H9 (cell line): ENCODE measurements at regions not wholly inside any gene's neighbourhood (a gene's known extent, or its start where the extent isn't known, plus 50 kb on each side); places are given as distances from the start of the nearest gene placed in this dataset.

Experiments
- DNase-seq: peaks from one replicate; pipeline ENCODE4 v3.0.0-alpha.2; 2017
- H2AFZ ChIP-seq: one replicate; pipeline ENCODE4 v1.6.1; 2013; ENCODE audit warnings: mild to moderate bottlenecking, low read length, control low read depth, moderate library complexity
- H2AK5ac ChIP-seq: 2 replicates; pipeline ENCODE4 v1.6.1; 2013; ENCODE audit warnings: low read length, control low read depth, mixed read lengths; ENCODE audit not compliant: insufficient read length
- H2BK120ac ChIP-seq: one replicate; pipeline ENCODE4 v1.6.1; 2013; ENCODE audit warnings: low read depth, mild to moderate bottlenecking, low read length, control low read depth, inconsistent platforms; ENCODE audit not compliant: poor library complexity, severe bottlenecking
- H2BK12ac ChIP-seq: 2 replicates; pipeline ENCODE4 v1.6.1; 2013; ENCODE audit warnings: low read length, control low read depth, mixed read lengths, low read depth; ENCODE audit not compliant: insufficient read length
- H2BK15ac ChIP-seq: 2 replicates; pipeline ENCODE4 v1.6.1; 2013; ENCODE audit warnings: low read depth, low read length, control low read depth
- H2BK20ac ChIP-seq: one replicate; pipeline ENCODE4 v1.6.1; 2013; ENCODE audit warnings: low read depth, mild to moderate bottlenecking, low read length, control low read depth, inconsistent platforms; ENCODE audit not compliant: poor library complexity, severe bottlenecking
- H2BK5ac ChIP-seq: 2 replicates; pipeline ENCODE4 v1.6.1; 2013; ENCODE audit warnings: low read length, control low read depth, mixed read lengths; ENCODE audit not compliant: insufficient read length
- H3K14ac ChIP-seq: 2 replicates; pipeline ENCODE4 v1.6.1; 2013; ENCODE audit warnings: low read length, control low read depth; ENCODE audit not compliant: insufficient read depth
- H3K18ac ChIP-seq: 2 replicates; pipeline ENCODE4 v1.6.1; 2013; ENCODE audit warnings: low read depth, mild to moderate bottlenecking, mixed read lengths, low read length, control low read depth; ENCODE audit not compliant: insufficient read length
- H3K23ac ChIP-seq: 2 replicates; pipeline ENCODE4 v1.6.1; 2013; ENCODE audit warnings: low read length, control low read depth, mixed read lengths, low read depth; ENCODE audit not compliant: insufficient read length
- H3K23me2 ChIP-seq: 2 replicates; pipeline ENCODE4 v1.6.1; 2013; ENCODE audit warnings: low read depth, mild to moderate bottlenecking, mixed read lengths, low read length, control low read depth; ENCODE audit not compliant: insufficient read length, poor library complexity, severe bottlenecking
- H3K27ac ChIP-seq: 2 replicates; pipeline ENCODE4 v1.5.1; 2013; ENCODE audit warnings: low read length, control low read depth, mixed read lengths, low read depth; ENCODE audit not compliant: insufficient read length
- H3K27me3 ChIP-seq: 2 replicates; pipeline ENCODE4 v1.6.1; 2013; ENCODE audit warnings: low read length, control low read depth, inconsistent platforms; ENCODE audit not compliant: insufficient read depth
- H3K4ac ChIP-seq: 2 replicates; pipeline ENCODE4 v1.6.1; 2013; ENCODE audit warnings: low read depth, mild to moderate bottlenecking, control low read depth, inconsistent platforms, low read length, moderate library complexity
- H3K4me1 ChIP-seq: 2 replicates; pipeline ENCODE4 v1.6.1; 2013; ENCODE audit warnings: low read length, control low read depth, inconsistent platforms; ENCODE audit not compliant: insufficient read depth
- H3K4me2 ChIP-seq: 2 replicates; pipeline ENCODE4 v1.6.1; 2013; ENCODE audit warnings: low read length, control low read depth, mixed read lengths; ENCODE audit not compliant: insufficient read length, insufficient read depth
- H3K56ac ChIP-seq: 2 replicates; pipeline ENCODE4 v1.6.1; 2013; ENCODE audit warnings: low read depth, mild to moderate bottlenecking, mixed read lengths, low read length, control low read depth; ENCODE audit not compliant: insufficient read length
- H3K79me1 ChIP-seq: 2 replicates; pipeline ENCODE4 v1.6.1; 2013; ENCODE audit warnings: low read depth, mild to moderate bottlenecking, moderate library complexity, low read length, control low read depth, inconsistent platforms; ENCODE audit not compliant: insufficient read depth, poor library complexity, severe bottlenecking
- H3K79me2 ChIP-seq: 2 replicates; pipeline ENCODE4 v1.6.1; 2013; ENCODE audit warnings: low read length, control low read depth, inconsistent platforms; ENCODE audit not compliant: insufficient read depth
- H3K9ac ChIP-seq: 2 replicates; pipeline ENCODE4 v1.6.1; 2013; ENCODE audit warnings: low read length, control low read depth, mixed read lengths; ENCODE audit not compliant: insufficient read length; ENCODE audit errors: extremely low read depth
- H3K9me3 ChIP-seq: one replicate; pipeline ENCODE4 v1.6.1; 2013; ENCODE audit warnings: low read depth, low read length, inconsistent platforms; ENCODE audit not compliant: control insufficient read depth
- H3T11ph ChIP-seq: one replicate; pipeline ENCODE4 v1.6.1; 2013; ENCODE audit warnings: mild to moderate bottlenecking, low read length, control low read depth, inconsistent platforms
- H4K20me1 ChIP-seq: one replicate; pipeline ENCODE4 v1.6.1; 2013; ENCODE audit not compliant: control insufficient read depth, insufficient read length, insufficient read depth
- H4K5ac ChIP-seq: 2 replicates; pipeline ENCODE4 v1.6.1; 2013; ENCODE audit warnings: low read depth, mild to moderate bottlenecking, mixed read lengths, low read length, control low read depth; ENCODE audit not compliant: insufficient read length
- H4K8ac ChIP-seq: replicated peaks from 2 replicates; pipeline ENCODE4 v1.6.1; 2013; ENCODE audit warnings: low read length, control low read depth, mixed read lengths, low read depth; ENCODE audit not compliant: insufficient read length
- H4K91ac ChIP-seq: 2 replicates; pipeline ENCODE4 v1.6.1; 2013; ENCODE audit warnings: low read depth, mild to moderate bottlenecking, moderate library complexity, mixed read lengths, low read length, control low read depth; ENCODE audit not compliant: insufficient read length
- H3K27ac Mint-ChIP-seq, 3 experiments: 2 replicates in 2 of 3; 3 replicates in 1 of 3; pipeline ENCODE4 v1.8.0; 2020 to 2021; ENCODE audit warnings: mixed read lengths in 3 of 3, mild to moderate bottlenecking in 1 of 3, moderate library complexity in 1 of 3
- H3K27me3 Mint-ChIP-seq: 2 replicates; pipeline ENCODE4 v1.8.0; 2021; ENCODE audit warnings: low read depth, mild to moderate bottlenecking, moderate library complexity, mixed read lengths
- H3K36me3 Mint-ChIP-seq, 3 experiments: 2 replicates in 2 of 3; 3 replicates in 1 of 3; pipeline ENCODE4 v1.8.0; 2020 to 2021; ENCODE audit warnings: low read depth in 3 of 3, mixed read lengths in 3 of 3; ENCODE audit not compliant: insufficient read depth in 1 of 3
- H3K4me1 Mint-ChIP-seq, 2 experiments: 2 replicates each; pipeline ENCODE4 v1.8.0; 2020; ENCODE audit warnings: mixed read lengths in 2 of 2
- H3K4me3 Mint-ChIP-seq, 2 experiments: 2 replicates in 1 of 2; 3 replicates in 1 of 2; pipeline ENCODE4 v1.8.0; 2020 to 2021; ENCODE audit warnings: mild to moderate bottlenecking in 2 of 2, mixed read lengths in 2 of 2, moderate library complexity in 1 of 2
- H3K9me3 Mint-ChIP-seq, 2 experiments: 2 replicates in 1 of 2; 3 replicates in 1 of 2; pipeline ENCODE4 v1.8.0; 2020; ENCODE audit warnings: mild to moderate bottlenecking in 2 of 2, mixed read lengths in 2 of 2, moderate library complexity in 1 of 2
- WGBS: extraction: QIAGEN DNeasy Blood & Tissue Kit; methylation state at CpG from one replicate; pipeline ENCODE4 v1.1.7; 2013; ENCODE audit warnings: missing lambda C conversion rate, low lambda C conversion rate, mixed read lengths; ENCODE audit not compliant: insufficient read length; ENCODE audit errors: extremely low coverage; 5-methylcytosine and 5-hydroxymethylcytosine counted together
- TF ChIP-seq, protein P1 (sequence below): fragments of 200-600 bp; sonication (generic); conservative IDR thresholded peaks from 3 replicates; pipeline ENCODE4 v1.8.0; 2021; ENCODE audit warnings: antibody characterized with exemption, mild to moderate bottlenecking

DNA sequence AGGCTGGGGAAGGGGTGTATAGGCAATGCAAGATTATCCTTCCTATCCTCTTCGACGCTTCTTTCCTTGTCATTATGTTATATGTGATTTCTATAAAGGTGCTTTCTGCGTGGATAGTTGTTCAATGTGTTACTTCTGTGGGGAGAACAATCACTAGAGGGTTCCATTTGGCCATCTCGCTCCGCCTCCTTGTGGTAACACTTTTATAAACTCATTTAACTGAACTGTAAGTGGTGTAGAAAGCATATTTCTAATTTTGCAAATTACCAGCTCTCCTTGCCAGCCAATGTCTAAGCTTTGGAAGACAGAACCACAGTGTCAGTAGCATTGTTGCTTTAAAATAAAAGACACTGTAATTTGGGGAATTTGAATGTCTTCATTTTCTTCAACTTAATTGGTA lies 1093.7 kb upstream of the MIR17HG start:
- Mint-ChIP-seq H3K27me3 (no peaks in the 10 kb centered on the region), H3K27ac (no peak overlapping the region), H3K4me3 (no peak overlapping the region), H3K4me1 (peaks cover 7% of the 10 kb centered on the region in 2 experiments), H3K36me3 (peaks cover 0 to 5% (median 4%) of the 10 kb centered on the region in 3 experiments; a peak in 3 of 7 replicates), H3K9me3 (peaks cover 0 to 4% of the 10 kb centered on the region in 2 experiments; a peak in 1 of 5 replicates)
- no peak overlapping the region for H2AFZ ChIP-seq
- H3K23me2 ChIP-seq: no peaks in the 10 kb centered on the region
- H4K8ac ChIP-seq: no peak overlapping the region
- WGBS: no CpG with 5 or more reads among the region's 5 CpGs
- no peak overlapping the region for H3K27ac ChIP-seq
- H4K5ac ChIP-seq: no peak overlapping the region
- TF ChIP-seq, protein P1, sequence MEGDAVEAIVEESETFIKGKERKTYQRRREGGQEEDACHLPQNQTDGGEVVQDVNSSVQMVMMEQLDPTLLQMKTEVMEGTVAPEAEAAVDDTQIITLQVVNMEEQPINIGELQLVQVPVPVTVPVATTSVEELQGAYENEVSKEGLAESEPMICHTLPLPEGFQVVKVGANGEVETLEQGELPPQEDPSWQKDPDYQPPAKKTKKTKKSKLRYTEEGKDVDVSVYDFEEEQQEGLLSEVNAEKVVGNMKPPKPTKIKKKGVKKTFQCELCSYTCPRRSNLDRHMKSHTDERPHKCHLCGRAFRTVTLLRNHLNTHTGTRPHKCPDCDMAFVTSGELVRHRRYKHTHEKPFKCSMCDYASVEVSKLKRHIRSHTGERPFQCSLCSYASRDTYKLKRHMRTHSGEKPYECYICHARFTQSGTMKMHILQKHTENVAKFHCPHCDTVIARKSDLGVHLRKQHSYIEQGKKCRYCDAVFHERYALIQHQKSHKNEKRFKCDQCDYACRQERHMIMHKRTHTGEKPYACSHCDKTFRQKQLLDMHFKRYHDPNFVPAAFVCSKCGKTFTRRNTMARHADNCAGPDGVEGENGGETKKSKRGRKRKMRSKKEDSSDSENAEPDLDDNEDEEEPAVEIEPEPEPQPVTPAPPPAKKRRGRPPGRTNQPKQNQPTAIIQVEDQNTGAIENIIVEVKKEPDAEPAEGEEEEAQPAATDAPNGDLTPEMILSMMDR: 0 out of 3 replicates have a peak, but pooled peaks have one; percentile 21
- no peak overlapping the region for H3K9ac ChIP-seq
- H4K20me1 ChIP-seq: no peaks in the 10 kb centered on the region
- no peak overlapping the region for H2BK5ac ChIP-seq
- H2BK120ac ChIP-seq: no peak overlapping the region
- H3K56ac ChIP-seq: no peak overlapping the region
- no peak overlapping the region for H2AK5ac ChIP-seq
- H2BK20ac ChIP-seq: no peak overlapping the region
- no peak overlapping the region for H3K4ac ChIP-seq
- H3K14ac ChIP-seq: no peak overlapping the region
- H3K79me2 ChIP-seq: no peaks in the 10 kb centered on the region
- no peaks in the 10 kb centered on the region for H3K79me1 ChIP-seq
- H3T11ph ChIP-seq: no peak overlapping the region
- no peak overlapping the region for H4K91ac ChIP-seq
- no peak overlapping the region for H3K4me2 ChIP-seq
- H2BK15ac ChIP-seq: no peak overlapping the region
- no peak overlapping the region for H2BK12ac ChIP-seq
- no peak overlapping the region for H3K18ac ChIP-seq
- H3K9me3 ChIP-seq: no peaks in the 10 kb centered on the region
- no peak for DNase-seq
- H3K4me1 ChIP-seq: no peaks in the 10 kb centered on the region
- H3K23ac ChIP-seq: no peak overlapping the region
- no peaks in the 10 kb centered on the region for H3K27me3 ChIP-seq
